ENCODE measurements at regions not wholly inside any gene's neighbourhood (a gene's known extent, or its start where the extent isn't known, plus 50 kb on each side); places are given as distances from the start of the nearest gene placed in this dataset.
"Not testable (repeated sequence)": the region's sequence is repeated elsewhere in the genome, so short reads cannot be mapped to it uniquely, and the experiment has no call there.

DNA sequence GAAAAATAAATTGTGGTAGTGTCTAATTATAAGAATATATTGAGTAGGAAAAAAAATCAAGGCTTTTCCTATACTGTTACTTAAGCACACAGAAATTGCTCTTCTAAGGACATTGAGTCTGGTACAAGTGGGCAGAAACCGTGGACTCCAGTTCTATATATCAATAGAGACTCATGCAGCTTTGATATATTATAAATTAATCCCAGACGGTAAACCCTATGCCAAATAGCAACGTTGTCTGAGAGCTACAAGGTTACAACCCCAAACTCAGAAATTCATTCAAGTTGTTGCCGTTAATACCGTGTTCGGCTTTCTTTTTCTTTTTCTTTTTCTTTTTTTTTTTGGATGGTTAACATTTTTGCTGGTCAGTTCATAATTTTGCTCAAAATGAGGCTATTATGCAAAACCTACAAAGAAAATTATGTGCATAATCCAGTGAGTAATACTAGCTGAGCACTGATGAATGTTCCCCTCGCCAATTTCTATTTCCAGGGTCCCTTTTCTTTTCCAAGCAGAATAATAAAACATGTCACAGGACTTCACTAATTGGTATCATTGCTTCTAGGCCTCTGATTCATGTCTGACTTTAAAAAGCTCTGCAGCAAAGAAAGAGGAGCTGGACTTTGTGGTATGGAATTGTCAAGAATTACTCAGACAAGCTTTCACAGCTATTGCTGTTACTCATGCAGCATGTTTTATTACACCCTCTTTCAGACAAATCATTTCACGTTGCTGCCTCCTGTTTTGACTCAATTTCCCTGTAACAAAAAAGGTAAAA is 737.7 kb downstream of the NLGN4X start:
- DNase-seq = no peak

- no peak for DNase-seq
Observed at GRCh38 chrX:5474282-5474681, 754.4 kb downstream of the NLGN4X start.

DNA sequence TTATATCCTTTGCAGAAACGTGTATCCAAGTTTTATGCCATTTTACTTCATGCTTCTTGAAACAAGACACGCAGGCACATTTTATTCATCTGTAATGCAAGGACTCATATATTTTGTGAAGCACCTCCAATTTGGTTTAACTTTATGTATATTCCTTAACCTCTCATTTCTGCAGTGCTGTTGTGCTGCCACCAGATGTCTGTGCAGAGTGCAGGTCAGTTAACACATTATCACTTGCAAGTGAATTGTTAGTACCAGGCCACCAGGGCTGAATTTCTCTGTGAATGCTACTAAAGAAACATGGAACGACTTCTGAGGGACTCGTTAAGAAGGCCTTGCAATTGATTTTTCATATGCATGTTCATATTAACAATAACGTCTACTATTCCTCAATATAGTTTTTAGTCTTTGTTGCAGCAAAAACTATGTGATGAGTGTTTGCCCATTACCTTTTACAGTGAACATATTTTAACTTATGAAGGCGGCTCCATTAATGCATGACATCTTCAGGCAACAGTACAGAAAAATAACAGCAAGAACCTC is 770.3 kb downstream of the NLGN4X start:
- DNase-seq = no peak

DNA sequence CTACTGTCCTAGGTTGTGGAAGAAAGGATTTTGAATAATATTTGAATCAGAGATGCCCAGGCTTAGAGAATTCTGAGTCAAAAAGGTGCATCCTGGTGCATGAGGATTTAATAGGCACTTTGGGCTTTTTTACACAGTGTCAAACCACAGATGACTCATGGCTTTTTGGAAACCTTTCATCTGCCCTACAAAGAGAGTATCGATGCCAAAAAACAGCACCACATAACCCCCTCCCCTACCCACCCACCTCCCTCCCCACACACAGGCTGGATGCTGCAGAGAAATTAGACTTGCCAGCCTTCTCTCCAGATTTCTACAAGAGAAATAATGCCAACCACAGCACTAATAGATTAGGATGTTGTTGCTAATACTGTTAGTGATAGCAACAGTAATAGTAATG is 779.3 kb downstream of the NLGN4X start:
- no peak for DNase-seq

DNA sequence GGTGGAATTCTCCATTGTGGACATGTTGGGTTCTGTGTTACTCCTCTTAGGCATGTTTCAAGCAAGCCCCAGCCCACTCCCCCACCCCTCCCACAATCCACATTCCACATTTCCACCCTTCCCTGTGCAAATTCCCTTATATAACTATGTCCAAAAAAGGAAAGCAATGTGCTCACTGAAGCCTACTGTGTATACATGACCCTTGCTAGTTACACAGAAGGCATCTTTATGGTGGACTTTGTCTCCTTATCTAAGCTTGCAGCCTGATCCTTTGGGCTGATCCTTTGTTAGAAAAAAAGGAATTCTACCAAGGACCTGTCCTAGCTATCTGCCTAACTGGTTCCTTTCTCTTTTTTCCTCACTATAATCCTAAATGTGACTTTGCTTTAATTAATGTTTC is 796.8 kb downstream of the NLGN4X start:
- no peak for DNase-seq

- DNase-seq = no peak
Observed at GRCh38 chrX:5425119-5425518, 803.5 kb downstream of the NLGN4X start.

GRCh38 chrX:5417381-5417780 is 811.3 kb downstream of the NLGN4X start:
- no peak for DNase-seq

- no peak for DNase-seq
Observed at GRCh38 chrX:5415738-5416137, 812.9 kb downstream of the NLGN4X start.

DNA sequence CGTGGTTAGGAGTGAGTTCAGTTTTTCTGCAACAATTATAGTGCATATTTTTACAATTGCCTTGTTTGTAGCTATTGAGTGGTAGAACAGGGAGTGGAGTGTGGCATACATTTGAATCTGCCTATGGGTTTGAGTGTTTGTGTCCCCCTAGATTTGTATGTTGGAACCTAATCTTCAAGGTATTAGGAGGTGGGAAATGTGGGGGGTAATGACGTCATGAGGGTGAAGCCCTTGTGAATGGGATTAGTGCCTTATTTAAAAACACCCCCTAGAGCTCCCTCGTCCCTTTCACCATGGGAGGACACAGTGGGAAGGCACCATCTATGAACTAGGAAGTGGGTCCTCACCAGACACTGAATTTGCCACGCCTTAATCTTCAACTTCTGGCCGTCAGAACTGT is 819.6 kb downstream of the NLGN4X start:
- DNase-seq = no peak

- no peak for DNase-seq
Observed at GRCh38 chrX:5402461-5402860, 826.2 kb downstream of the NLGN4X start.

DNA sequence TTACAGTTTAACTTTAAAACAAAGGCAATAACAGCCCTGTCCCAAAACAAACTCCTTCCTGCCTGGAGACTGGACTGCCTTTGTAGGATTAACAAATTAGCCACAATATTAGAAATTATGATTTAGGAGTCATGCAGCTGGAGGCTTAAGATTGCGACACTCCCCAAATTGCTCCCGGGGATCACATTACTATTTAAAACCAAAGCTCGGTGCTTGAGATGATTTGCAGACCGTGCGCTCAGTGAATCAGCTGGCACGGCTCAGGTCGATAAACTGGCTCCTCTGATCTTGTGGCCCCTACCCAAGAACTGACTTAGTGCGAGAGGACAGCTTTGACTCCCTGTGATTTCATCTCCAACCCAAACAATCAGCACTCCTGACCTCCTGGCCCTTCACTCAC is 829.3 kb downstream of the NLGN4X start:
- DNase-seq = no peak

GRCh38 chrX:5397409-5397808 is 831.3 kb downstream of the NLGN4X start:
- DNase-seq = no peak

DNA sequence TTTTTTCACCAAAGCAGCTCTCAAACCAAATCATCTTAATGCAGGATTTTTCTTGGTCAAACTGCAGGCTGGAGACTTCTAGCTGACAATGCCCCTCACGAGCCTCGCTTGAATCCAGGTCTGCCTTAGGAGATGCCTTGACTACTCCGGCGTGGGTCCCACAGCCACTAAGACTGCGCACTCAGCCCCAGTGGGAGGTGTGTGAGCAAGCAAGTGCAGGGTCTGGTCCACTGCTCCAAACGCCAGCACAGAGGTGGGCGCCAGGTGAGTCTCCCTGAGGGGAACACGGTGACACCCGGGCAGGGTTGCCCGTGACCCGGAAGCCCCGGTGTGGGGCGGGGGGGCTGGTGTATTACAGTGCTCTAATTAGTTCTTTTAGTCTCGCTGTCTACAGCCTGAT is 838.3 kb downstream of the NLGN4X start:
- DNase-seq = no peak

DNA sequence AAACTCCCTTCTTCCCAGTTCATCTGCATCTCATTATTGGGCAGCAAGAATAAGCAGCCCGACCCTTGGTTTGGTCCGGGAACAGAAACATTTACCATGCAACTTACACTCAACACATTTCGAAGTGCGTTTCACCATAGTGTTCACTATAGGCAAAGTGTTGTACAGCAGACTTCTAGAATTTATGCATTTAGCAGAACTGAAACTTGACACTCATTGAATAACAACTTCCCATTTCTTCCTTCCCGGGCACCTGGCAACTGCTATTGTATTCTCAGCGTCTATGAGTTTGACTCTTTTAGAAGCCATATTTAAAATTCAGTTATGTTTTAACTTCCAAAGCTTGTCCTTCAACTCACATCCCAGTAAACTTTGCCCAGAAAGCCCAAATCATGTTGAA is 840.6 kb downstream of the NLGN4X start:
- no peak for DNase-seq

DNA sequence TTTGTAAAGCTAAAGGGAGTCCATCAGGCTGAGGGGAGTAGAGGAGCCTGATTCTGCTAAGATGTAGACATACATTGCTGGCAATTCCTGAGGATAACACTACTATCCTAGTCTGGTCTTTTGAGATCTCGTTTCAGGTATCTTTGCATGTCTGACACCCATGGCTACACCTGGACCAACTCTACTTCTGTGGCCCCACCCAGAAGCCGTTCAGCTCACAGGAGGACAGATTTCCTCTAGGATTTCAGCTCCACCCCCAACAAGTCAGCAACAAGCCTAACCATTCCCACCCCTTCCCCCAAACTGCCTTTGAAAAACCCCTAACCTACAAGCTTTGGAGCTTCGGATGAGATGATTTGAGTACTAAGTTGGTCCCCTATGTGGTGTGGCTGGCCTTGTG is 848.2 kb downstream of the NLGN4X start:
- no peak for DNase-seq

DNA sequence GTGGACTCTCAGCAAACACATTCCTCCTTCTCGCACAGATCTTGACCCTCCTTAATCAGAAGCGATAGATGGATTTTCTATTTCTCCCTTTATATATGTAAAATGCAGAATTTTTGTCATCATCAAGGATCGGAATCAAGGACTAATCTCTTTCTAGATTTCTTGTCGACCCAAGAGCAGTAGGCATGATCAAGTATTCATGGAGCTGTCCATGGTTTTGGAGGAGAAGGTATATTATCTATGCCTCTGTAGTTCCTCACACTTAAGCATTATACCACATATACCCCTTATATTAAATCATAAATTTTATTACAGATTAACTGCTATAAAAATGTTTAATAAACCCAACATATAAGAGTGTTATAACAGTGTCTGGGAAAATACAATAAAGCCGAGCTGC is 886.8 kb downstream of the NLGN4X start:
- no peak for DNase-seq

DNA sequence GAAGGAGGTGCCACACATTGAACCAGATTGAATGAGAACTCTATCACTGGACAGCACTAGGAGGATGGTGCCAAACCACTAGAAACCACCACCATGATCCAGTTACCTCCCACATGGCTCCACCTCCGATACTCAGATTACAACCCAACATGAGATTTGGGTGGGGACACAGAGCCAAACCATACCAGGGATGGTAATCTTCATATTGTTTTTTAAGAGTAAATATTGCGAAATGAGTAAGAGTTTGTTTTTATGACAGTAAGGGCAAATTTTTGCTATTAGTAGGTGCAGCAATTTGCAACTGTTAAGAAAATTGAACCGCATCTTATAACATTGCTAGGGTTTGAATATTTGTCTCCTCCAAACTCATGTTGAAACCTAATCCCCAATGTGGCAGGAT is 891.5 kb downstream of the NLGN4X start:
- DNase-seq = no peak

DNA sequence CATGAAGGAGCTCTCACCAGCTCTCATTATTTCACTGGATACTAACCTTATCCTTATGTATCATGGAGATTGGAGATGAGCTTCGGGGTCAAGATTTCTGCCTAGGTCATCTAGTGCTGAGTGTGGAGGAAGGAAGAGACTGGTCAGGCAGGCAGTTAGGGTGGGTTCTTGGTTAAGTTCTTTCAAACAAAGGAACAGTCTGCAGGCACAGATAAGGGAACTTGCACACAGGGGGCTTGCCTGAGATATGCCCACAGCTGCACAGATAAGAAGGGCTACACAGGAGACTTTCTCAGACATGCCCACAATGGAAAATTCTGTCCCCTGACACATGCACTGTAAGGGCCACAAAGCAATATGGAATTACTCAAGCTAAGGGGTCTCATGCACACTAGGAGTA is 904.1 kb downstream of the NLGN4X start:
- DNase-seq = no peak

DNA sequence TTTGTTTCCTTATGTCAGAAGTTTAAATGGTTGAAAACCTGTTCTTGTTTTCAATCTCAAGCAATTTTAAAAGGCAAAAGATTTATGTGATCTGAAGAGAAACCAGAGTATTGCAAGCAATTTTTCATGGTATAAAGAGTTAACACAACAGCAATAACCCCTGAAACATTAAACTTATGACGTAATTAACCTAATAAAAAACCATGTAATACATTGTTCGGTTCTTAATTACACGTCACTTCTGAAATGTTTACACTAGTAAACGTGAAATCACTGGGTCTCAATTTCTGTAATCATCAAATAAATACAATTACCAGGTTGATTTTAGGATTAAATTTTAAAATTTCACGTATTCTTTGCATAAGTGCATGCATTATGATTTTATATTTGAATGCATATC is 914.5 kb downstream of the NLGN4X start:
- no peak for DNase-seq

GRCh38 chrX:5307416-5307815 is 921.3 kb downstream of the NLGN4X start:
- no peak for DNase-seq

GRCh38 chrX:5306654-5307121 is 922.0 kb downstream of the NLGN4X start:
- no peak for DNase-seq

DNA sequence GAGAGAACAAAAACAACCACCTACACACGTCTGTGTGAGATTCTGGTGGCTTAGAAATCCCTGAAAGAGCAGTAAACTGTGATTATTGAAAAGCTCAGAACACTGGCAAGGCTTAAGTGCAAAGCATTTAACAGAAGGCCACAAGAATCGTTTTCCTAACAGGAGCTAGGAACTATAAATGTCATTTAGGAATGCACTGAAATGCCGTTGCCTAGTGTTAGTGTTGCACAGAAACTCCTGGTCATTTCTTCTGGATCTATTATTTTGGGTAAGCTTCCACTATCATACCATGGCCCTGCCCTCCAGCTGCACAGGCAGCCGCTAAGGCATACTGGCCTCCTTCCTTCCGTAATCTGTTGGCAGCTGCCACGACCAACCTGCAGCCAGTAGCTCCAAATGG is 923.2 kb downstream of the NLGN4X start:
- DNase-seq = no peak

DNA sequence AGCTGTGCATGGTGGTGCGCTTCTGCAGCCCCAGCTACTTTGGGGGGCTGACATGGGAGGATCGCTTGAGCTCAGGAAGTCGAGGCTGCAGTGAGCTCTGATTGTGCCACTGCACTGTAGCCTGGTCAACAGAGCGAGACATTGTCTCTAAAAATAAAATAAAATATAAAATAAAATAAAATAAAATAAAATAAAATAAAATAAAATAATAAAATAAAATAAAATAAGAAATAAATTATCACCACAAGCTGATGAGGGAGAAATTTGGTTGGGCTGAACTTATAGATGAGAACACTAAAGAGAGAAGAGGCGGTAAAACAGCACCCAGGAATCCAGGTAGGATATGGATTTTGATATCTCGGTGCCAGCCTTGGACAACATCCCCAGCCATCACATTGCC is 933.7 kb downstream of the NLGN4X start:
- no peak for DNase-seq

- DNase-seq = no peak
Observed at GRCh38 chrX:5290635-5291034, 938.0 kb downstream of the NLGN4X start.

GRCh38 chrX:5289949-5290348 is 938.7 kb downstream of the NLGN4X start:
- DNase-seq = not testable (repeated sequence)
